ENCODE measurements at regions not wholly inside any gene's neighbourhood (a gene's known extent, or its start where the extent isn't known, plus 50 kb on each side); places are given as distances from the start of the nearest gene placed in this dataset.

GRCh38 chr14:96991226-96991625 lies 194.0 kb downstream of the VRK1 start:
- TF ChIP-seq ZNF830 (tag by site-specific recombination; IDR thresholded peaks at IDR 0.05; ENCODE audit: low read depth) (no peak), ZNF175 (tag by site-specific recombination; IDR thresholded peaks at IDR 0.05) (no peak), SP3 (tag by site-specific recombination; IDR thresholded peaks at IDR 0.05) (no peak), ZNF354C (tag by site-specific recombination; IDR thresholded peaks at IDR 0.05; ENCODE audit: borderline replicate concordance, low read depth) (no peak), ZFP41 (tag by site-specific recombination; IDR thresholded peaks at IDR 0.05; ENCODE audit: borderline replicate concordance) (no peak), ZNF416 (tag by site-specific recombination; IDR thresholded peaks at IDR 0.05) (no peak)
- TF ChIP-seq, protein P1, sequence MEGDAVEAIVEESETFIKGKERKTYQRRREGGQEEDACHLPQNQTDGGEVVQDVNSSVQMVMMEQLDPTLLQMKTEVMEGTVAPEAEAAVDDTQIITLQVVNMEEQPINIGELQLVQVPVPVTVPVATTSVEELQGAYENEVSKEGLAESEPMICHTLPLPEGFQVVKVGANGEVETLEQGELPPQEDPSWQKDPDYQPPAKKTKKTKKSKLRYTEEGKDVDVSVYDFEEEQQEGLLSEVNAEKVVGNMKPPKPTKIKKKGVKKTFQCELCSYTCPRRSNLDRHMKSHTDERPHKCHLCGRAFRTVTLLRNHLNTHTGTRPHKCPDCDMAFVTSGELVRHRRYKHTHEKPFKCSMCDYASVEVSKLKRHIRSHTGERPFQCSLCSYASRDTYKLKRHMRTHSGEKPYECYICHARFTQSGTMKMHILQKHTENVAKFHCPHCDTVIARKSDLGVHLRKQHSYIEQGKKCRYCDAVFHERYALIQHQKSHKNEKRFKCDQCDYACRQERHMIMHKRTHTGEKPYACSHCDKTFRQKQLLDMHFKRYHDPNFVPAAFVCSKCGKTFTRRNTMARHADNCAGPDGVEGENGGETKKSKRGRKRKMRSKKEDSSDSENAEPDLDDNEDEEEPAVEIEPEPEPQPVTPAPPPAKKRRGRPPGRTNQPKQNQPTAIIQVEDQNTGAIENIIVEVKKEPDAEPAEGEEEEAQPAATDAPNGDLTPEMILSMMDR (tag by site-specific recombination; IDR thresholded peaks at IDR 0.05) = no peak
